HG02571 (cell line): ENCODE measurements at regions not wholly inside any gene's neighbourhood (a gene's known extent, or its start where the extent isn't known, plus 50 kb on each side); places are given as distances from the start of the nearest gene placed in this dataset.

Experiments
- ATAC-seq: cut with Tn5 transposase; IDR thresholded peaks from one replicate; pipeline ENCODE4 v1.9.1; 2021; ENCODE audit warnings: mild to moderate bottlenecking, moderate library complexity; ENCODE audit not compliant: unreplicated experiment

DNA sequence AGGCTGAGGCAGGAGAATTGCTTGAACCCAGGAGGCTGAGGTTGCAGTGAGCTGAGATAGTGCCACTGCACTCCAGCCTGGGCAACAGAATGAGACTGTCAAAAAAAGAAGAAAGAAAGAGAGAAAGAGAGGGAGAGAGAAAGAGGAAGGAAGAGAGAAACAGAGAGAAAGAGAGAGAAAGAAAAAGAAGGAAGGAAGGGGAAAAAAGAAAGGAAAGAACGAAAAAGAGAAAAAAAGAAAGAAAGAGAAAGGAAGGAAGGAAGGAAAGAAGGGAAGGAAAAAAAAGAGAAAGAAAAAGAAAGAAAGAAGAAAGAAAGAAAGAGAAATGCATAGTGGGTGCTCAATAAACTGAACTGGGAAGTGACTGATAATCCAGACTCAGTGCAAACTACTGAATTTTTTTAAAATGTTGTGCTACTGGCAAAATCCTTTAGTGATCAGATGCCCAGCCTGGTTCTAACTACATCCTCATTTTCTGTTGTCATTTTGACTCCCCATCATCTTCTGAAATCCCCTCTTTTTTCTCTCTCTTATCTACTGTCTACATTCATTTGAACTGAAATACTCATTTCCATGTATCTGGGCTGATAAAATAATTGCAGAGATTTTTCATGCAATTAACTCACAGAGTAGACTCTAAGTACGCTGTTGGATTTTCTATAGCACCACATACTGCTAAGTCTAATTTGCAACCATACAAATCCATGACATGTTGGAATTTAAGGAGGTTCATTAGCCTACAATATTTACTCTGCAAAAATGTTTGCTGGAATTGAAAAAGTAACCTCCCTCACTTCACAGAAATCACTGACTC is 85.3 kb upstream of the HIVEP1 start:
- no peak for ATAC-seq

DNA sequence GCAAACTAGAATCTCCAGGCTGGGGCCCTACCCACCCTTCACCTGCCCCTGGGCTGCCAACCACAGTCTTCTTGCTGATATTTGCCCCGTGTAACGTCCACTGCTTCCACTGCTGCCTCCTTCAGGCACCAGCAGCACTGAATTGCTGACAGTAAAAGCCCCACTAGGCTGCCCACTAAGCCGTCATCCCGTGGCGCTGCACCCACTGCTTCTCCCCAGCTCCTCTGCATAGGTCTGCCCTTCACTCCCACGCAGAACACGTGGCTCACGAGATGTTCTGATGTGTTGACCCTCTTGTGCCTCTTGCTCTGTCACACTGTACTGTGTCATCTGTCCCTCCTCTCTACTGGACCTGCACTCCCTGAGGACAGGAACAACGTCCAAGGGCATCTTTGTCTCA is 86.3 kb upstream of the HIVEP1 start:
- ATAC-seq, result no peak

DNA sequence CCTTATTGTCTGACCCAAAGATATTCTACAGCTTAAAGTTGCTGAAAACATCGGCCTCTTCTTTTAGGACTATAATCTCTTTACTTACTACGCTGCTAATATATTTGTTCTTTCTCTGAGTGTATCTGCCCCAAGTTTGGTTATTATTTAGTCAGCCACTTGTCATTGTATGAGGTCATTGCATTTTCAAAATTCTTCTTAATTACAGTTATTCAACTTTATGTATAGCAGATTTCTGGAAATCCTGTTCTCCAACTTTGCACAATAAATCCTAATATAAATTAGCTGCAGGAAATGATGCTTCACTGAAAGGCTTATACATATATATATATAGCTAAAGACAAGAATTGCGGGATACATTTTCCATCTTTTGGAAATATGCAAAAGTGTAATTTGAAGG is 88.5 kb upstream of the HIVEP1 start:
- ATAC-seq, result no peak

DNA sequence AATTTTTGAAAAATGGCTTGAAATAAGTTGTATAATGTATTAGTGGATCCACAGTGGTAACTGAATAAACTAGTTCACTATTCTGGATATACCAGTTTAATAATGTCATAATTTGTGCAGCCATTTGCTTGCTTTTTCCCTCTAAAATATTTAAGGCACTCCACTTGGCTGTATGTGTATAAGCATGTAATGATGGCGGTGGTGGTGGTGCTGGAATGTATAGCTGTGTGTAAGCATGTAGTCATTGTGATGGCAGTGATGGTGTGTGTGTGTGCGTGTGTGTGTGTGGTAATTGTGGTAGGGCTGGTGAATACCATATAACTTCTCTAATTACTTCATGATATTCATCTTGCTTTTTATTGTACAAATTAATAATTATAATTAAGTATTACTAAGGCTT is 89.2 kb upstream of the HIVEP1 start:
- ATAC-seq, result no peak

DNA sequence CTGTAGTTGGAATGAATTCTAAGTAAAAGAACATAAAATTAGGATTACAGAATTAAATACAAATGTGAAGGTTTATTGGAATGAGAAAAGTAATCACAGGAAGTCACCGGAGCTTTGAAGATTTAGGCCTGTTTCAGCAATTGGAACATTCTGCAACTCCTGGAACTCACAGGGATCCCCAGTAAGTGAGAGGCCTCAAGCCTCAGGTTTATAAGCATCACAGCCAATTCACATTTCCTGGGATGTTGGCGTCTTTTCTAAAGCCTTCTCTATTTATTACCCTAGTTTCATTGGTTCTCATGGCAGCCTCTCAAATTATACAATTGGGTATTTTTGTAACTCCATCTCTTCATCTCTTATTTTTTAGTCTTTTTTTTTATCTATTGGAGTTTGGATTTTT is 90.4 kb upstream of the HIVEP1 start:
- no peak for ATAC-seq

DNA sequence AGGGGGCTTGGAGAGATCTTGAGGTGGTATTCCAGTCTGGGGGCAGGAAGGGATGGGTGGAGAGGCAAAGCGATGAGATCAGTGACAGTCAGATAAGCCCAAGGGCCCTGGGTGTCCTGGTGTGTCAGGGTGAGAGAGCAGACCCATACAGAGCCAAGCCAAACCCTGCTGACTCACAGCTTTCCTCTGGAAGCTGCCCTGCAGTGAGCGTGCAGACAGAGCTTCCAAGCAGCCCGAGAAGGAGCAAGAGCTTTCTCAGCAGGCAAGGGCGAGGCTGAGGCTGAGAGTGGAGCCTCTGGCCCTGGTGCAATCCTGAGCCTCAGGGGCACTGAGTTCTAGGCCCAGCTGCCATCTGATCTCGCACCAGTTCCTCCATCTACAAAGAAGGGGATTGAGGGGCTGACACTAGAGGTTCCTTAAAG is 91.1 kb upstream of the HIVEP1 start:
- ATAC-seq, result no peak

DNA sequence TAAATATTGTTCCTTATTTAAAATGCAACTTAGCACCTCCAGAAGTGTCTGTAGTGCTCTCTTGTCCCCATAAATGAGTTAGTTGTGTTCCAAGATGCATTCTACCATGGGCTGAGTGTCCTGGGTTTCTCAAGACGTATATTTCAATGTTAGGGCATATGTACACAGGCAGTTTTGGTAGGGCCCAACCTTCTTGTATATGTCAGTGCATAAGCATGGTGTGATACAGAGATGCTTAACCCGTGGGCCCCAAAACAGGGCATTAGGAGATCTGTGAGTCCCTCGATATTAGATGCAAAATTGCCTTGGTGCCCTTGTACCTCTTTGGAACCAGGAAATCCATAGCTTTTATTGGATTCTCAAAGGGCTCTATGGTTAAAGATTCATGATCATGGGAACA is 91.5 kb upstream of the HIVEP1 start:
- no peak for ATAC-seq

DNA sequence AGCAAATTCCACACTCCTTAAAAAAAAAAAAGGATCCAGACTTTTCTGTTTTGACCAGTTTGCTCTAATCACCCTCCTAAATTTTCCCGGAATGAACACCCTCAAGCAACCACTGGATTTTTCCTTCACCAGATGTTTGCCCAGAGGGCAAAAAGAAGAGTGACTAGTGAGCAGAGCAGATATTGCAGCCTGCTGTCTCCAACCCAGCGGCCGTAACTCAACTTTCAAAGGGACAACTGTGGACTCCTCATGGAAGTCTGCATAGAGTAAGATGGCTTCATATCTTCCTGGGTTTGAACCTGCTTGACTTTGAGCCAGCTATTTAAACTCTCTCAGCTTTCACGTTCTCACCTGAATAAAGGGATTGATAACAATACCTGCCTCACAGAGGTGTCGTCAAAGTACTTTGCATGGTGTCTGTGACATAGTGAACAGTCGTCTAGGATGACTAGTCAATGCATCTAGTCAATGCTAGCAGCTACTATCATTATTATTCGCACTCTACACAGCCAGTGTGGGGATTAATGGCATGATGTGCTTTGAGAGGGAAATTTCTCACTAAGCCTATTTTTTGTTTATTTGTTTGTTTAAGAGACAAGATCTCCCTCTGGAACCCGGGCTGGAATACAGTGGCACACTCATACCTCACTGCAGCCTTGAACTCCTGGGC is 92.2 kb upstream of the HIVEP1 start:
- no peak for ATAC-seq

DNA sequence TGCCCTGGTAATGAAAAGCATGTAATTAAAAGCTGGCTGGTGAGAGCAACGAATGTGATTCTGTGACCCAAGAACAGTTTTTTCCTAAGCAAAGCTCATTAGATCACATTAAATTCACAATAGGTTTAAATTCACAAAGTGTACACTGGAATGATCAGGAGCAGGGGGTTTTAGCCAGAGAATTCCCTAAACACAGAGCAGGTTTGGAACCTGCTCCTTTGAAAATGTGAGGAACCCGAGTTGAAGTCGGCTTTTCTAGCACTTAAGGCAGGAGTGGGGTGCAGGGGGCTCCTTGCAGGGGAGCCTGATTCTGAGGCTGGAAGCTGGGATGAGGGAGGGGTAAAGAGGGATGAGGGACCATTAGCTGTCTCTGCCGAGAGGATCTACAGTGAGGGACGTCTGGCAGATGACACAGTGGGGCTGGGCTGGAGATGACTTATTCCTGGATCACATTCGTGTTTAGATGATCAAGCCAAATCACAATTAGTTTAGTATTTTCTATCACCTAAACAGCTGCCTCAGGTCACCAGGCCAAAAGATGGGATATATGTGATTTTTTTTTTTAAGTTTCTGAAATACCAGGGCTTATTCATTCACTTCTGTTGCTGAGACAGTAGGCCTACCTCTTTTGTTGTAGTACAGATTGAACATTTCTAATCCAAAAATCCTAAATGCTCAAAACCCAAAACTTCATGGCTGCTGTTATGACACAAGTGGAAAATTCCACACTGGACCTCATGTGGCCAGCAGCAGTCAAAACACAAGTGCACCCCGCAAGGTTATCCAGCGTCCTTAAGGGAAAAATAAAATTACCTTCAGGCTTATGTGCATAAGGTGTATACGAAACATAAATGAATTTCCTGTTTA is 93.1 kb upstream of the HIVEP1 start:
- no peak for ATAC-seq

DNA sequence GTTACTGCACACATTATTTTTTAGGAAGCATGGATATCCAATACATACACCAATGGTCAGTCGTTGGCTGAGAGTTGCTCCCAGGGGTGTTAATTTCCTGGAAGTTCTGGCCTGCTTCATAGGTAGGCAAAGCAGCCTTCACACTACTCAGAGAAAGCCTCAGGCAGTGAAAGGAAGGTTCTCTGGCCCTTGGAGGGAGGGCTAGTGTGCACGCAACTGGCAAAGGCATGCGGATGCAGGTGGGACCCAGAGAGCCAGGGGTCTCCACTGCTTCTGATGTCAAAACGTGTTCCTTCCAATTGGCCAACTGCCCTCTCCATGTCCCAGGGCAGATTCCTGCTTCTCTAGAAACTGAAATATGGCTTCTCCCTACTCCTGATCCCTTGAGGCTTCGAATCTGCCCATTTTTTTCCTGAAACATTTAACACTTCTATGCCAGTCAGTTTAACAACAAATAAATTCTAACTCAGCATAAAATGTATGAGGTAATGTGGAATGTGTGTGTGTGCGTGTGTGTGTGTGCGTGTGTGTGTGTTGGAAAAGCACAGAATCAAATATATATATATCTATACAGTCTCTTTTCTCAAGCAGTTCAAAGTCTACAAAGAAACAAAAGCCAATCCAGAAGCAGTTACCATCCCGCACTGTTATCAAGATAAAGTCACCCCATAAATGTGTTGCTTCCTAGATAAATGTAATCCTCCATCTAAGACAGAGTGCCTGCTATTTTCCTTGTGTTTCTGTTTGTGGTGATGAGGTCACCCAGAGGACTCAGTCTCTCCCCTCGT is 94.0 kb upstream of the HIVEP1 start:
- no peak for ATAC-seq

DNA sequence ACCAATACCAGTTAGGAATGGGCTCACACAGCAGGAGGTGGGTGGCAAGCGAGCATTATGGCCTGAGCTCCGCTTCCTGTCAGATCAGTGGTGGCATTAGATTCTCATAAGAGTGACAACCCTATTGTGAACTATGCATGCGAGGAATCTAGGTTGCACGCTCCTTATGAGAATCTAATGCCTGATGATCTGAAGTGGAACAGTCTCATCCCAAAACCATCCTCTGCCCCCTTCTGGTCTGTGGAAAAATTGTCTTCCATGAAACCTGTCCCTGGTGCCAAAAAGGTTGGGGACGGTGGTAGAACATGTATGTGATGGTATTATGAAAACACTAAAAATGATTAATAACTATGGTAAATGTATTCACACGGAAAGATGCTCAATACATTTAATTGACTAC is 99.7 kb upstream of the HIVEP1 start:
- no peak for ATAC-seq

DNA sequence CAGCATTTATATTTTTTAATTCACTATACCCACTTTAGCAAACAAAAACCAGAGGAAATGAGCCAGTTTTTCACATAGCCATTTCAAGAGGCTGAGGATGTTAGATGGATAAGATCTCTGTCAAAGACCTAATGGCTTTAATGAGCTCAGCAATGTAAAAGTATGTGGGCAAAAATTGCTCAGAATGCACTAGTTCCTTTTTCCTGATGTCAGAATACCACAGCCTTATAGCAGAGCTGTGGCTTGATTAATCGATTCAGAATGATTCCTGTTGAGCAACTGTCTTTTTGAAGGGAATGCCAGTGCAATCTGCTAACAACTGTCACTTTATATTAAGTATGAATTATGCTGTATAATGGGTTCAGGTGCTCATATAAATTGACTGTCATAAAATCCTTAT is 100.6 kb upstream of the HIVEP1 start:
- no peak for ATAC-seq

DNA sequence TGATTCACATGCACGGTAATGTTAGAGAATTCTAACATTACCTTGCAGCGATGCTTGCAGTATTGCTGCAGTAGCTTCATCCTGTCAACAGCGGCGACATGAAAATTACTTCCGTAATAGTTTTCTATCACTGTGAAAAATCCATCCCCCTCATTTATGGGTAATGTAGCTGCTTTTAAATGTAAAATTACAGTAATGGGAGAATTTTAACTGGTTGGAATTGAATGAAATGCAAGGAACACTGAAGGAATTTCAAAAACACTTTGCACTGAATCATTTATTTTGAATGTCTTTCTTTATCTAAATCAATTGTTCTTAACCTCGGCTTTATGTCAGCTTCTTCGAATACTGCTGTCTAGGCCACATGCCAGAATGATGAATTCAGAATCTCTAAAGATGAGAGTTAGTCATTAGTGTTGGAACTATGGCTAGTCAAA is 102.4 kb upstream of the HIVEP1 start:
- ATAC-seq, result no peak

DNA sequence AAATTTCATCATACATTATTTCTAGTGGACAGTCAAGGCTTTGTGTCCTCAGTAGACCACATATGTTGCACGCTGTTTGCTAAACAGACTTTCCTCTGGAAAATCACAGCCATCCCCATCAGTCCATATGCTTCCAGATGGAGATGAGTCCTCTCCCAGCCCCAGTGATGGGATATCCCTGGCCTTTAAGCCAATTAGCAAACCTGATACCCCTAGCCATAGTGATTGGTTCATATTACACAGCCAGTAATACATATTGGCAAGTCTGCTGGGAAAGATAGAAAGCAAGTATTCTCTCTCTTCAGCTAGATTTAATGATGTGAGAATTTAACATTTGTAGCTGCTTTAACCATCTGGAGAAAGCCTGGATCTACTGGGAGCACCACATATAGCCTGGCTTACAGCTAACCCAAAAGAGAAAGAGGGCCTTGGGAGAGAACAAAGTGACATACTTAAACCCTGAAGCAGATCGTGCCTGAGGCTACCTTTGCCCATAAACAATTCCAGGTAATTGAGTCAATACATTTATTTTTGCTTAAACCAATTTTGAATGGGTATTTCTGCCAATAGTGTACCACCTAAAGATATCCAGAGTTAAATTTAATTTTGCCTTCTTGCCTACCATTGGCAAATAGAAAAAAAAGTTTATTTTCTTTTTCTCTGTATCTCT is 103.5 kb upstream of the HIVEP1 start:
- ATAC-seq, result no peak

DNA sequence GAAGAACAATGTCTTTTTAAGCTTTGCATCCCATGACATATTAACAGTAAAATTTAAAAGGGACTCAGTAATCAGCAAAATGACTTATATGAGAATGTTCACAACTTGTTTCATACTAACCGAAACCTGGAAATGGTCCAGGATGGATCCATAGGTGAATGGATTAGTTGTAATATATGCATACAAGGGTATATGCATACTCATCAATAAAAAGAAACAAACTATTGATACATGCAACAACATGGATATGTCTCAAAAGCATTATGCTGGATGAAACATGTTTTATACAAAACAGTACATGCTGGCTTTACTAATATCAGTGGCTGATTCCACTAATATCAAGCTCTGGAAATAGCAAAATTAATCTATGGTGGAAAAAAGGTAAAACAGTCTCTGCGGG is 108.5 kb upstream of the HIVEP1 start:
- no peak for ATAC-seq

DNA sequence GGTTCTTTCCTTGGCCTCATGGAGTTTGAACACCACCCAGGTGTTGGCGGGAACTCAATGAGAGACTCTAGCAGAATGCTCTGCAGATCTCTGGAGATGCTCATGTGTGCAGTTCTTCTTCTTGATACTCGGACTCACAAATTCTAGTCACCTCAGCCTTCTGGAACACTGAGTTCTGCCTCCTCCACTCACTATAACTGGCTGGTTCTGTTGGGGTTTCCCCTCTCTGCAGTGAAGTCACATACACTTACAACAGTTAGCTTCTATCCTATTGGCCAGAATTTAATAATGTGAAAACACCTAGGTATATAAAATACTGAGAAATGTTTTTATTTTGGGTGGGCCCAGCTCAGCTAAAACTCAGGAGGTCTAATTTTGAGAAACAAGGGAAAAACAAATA is 109.6 kb upstream of the HIVEP1 start:
- no peak for ATAC-seq

DNA sequence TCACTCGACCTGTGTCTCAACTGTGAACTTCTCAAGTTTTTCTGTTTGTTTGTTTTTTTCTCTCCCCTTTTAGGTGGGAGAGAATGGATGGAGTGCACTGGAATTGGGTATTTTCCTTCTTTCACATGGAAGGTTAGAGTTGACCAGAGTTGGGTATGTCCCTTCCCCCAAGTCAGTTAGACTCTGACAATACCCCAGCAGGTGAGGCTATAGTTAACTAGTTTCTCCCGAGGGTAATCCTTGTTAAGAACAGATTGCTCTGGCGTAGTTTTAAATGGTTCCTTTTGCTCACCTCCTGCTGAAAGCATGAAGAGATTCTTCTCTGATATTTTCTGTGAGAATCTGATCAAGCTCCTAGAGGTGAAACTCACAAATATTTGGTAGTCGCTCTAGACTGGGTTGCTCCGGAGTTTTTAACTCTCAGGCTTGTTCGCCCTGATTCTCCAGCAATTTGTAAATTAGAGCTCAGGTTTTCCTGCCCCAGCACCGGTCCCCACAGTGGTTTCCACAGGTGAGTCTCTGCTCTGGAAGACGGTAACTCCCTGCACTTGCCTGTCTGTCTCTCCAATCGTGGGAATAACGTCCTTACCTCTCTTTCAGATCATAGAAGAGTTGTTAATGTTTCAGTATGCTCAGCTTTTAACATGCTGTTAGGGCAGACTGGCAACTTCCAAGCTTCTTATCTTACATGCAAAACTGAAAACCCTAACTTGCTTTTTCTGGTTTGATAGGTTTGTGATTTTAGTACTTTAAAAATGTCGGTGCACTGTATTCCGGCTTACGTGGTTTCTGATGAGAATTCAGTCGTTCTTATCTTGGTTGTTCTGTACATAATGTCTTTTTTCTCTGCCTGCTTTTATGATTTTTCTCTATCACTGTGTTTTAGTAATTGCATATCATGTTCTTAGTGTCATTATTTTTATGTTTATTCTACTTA is 111.2 kb upstream of the HIVEP1 start:
- ATAC-seq, result no peak

DNA sequence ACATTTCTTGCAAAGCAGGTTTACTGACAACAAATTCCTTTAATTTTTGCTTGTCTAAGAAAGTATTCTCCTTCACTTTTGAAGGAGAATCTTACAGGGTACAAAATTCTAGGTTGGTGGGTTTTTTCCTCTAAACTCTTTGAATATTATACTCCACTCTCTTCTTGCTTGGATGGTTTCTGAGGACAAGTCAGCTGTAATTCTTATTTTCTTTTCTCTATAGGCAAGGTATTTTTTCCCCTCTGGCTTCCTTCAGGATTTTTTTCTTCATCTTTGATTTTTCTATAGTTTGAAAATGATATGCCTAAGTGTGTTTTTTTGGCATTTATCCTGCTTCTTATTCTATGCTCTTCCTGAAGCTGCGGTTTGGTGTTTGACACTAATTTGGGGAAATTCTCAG is 112.5 kb upstream of the HIVEP1 start:
- no peak for ATAC-seq

DNA sequence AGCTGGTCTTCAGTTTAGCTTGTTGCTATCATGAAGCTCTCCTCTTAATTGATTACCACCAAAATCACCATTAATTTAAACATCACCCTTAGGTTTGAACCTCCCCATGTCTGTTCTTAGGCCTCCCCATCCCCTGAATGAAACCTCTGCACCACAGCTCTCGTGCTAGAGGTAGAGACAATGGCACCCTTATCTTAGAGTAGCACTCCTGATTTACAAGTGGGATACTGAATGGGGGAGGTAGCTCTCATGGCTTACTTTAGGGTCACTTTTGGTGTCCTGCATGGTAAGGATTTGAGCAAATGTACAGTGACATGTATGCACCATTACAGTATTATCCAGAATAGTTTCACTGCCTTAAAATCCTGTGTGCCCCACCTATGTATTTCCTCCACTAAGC is 115.6 kb upstream of the ADTRP start:
- no peak for ATAC-seq
